Anterior cingulate cortex (tissue), 58 donors: ENCODE measurements at regions not wholly inside any gene's neighbourhood (a gene's known extent, or its start where the extent isn't known, plus 50 kb on each side); places are given as distances from the start of the nearest gene placed in this dataset.

Experiments
- DNase-seq, 58 donors: peaks; one replicate each; lab custom pipeline; 2025; lab: John Stamatoyannopoulos, UW

- DNase-seq: peak in 39 of 58 donors; percentile 18 to 98 (median 43)
These were observed 87.8 kb downstream of the ANKRD10 start for GRCh38 chr13:110826861-110827672.
